IMR-90 (cell line): ENCODE measurements at regions not wholly inside any gene's neighbourhood (a gene's known extent, or its start where the extent isn't known, plus 50 kb on each side); places are given as distances from the start of the nearest gene placed in this dataset.

Source experiments
- ATAC-seq: fragments of 200-7000 bp; cut with Tn5 transposase; 2 replicates; pipeline ENCODE4 v1.9.1; 2020; ENCODE audit warnings: low read depth, mild to moderate bottlenecking, moderate library complexity
- BruUV-seq: library from RNA; stranded (reverse); fragments of 400-500 nt; replicated peaks from 2 replicates; lab custom pipeline; 2021; lab: Mats Ljungman, UMichigan
- CTCF ChIA-PET: fragments of 300-600 bp; formaldehyde crosslinking; extraction: SDS; loops from one replicate; lab custom pipeline; 2021; ENCODE audit warnings: antibody characterized with exemption; lab: Yijun Ruan, JAX
- POLR2A ChIA-PET: fragments of 300-600 bp; sonication (Branson Sonifier 250); formaldehyde crosslinking; loops from one replicate; lab custom pipeline; 2022; ENCODE audit warnings: antibody characterized with exemption; ENCODE audit not compliant: unreplicated experiment; lab: Charles Lee
- DNase-seq: peaks from one replicate; pipeline ENCODE4 v3.0.0; 2013
- H2AFZ ChIP-seq: replicated peaks from 2 replicates; pipeline ENCODE3; 2013; ENCODE audit warnings: low read length, mild to moderate bottlenecking; ENCODE audit not compliant: poor library complexity
- H2AK5ac ChIP-seq: 2 replicates; pipeline ENCODE4 v1.6.1; 2013; ENCODE audit warnings: low read depth, low read length, inconsistent platforms
- H2AK9ac ChIP-seq: replicated peaks from 2 replicates; pipeline ENCODE3; 2013; ENCODE audit warnings: mild to moderate bottlenecking, low read depth, low read length, moderate library complexity; ENCODE audit not compliant: poor library complexity
- H2BK120ac ChIP-seq: 2 replicates; pipeline ENCODE4 v1.6.1; 2013; ENCODE audit warnings: low read depth, low read length, inconsistent platforms
- H2BK15ac ChIP-seq: 3 replicates; pipeline ENCODE4 v1.6.1; 2013; ENCODE audit warnings: low read depth, low read length, inconsistent platforms
- H2BK20ac ChIP-seq: 2 replicates; pipeline ENCODE4 v1.6.1; 2013; ENCODE audit warnings: low read depth, mild to moderate bottlenecking, inconsistent platforms, low read length, moderate library complexity
- H2BK5ac ChIP-seq: 2 replicates; pipeline ENCODE4 v1.6.1; 2013; ENCODE audit warnings: mild to moderate bottlenecking, low read depth, low read length, inconsistent platforms; ENCODE audit not compliant: poor library complexity, severe bottlenecking
- H3K14ac ChIP-seq: replicated peaks from 2 replicates; pipeline ENCODE4 v1.6.1; 2013; ENCODE audit warnings: low read depth, low read length, inconsistent platforms
- H3K18ac ChIP-seq: 2 replicates; pipeline ENCODE4 v1.6.1; 2013; ENCODE audit warnings: low read depth, low read length, control low read depth
- H3K23ac ChIP-seq: 2 replicates; pipeline ENCODE4 v1.6.1; 2013; ENCODE audit warnings: low read depth, low read length, inconsistent platforms
- H3K27ac ChIP-seq: 2 replicates; pipeline ENCODE4 v1.5.1; 2013; ENCODE audit warnings: mild to moderate bottlenecking, control low read depth, low read length; ENCODE audit not compliant: insufficient read depth
- H3K27me3 ChIP-seq: 2 replicates; pipeline ENCODE4 v1.6.1; 2013; ENCODE audit warnings: low read length; ENCODE audit not compliant: control insufficient read depth, insufficient read depth
- H3K36me3 ChIP-seq: 2 replicates; pipeline ENCODE4 v1.6.1; 2013; ENCODE audit warnings: low read length, mixed read lengths; ENCODE audit not compliant: control insufficient read depth, insufficient read depth
- H3K4ac ChIP-seq: 2 replicates; pipeline ENCODE4 v1.6.1; 2013; ENCODE audit warnings: low read depth, low read length, inconsistent platforms
- H3K4me1 ChIP-seq: 2 replicates; pipeline ENCODE4 v1.6.1; 2013; ENCODE audit warnings: low read length, mixed read lengths; ENCODE audit not compliant: control insufficient read depth, insufficient read depth
- H3K4me2 ChIP-seq: 2 replicates; pipeline ENCODE4 v1.6.1; 2013; ENCODE audit warnings: low read depth, mild to moderate bottlenecking, control low read depth, low read length, moderate library complexity
- H3K4me3 ChIP-seq: 2 replicates; pipeline ENCODE4 v1.5.1; 2013; ENCODE audit warnings: low read depth, mild to moderate bottlenecking, control low read depth, low read length, moderate library complexity; ENCODE audit not compliant: insufficient read depth
- H3K56ac ChIP-seq: 2 replicates; pipeline ENCODE4 v1.6.1; 2013; ENCODE audit warnings: low read length, inconsistent platforms; ENCODE audit not compliant: insufficient read depth; ENCODE audit errors: extremely low read depth
- H3K79me1 ChIP-seq, 2 experiments: 2 replicates each; pipeline ENCODE4 v1.6.1; 2013; ENCODE audit warnings: low read length in 2 of 2, inconsistent platforms in 1 of 2, low read depth in 1 of 2
- H3K9ac ChIP-seq: 2 replicates; pipeline ENCODE4 v1.6.1; 2013; ENCODE audit warnings: low read depth, low read length, control low read depth
- H3K9me1 ChIP-seq: 2 replicates; pipeline ENCODE4 v1.6.1; 2013; ENCODE audit warnings: low read length, inconsistent platforms; ENCODE audit not compliant: insufficient read depth
- H3K9me3 ChIP-seq: 2 replicates; pipeline ENCODE4 v1.6.1; 2013; ENCODE audit warnings: low read length; ENCODE audit not compliant: control insufficient read depth, insufficient read depth
- H4K20me1 ChIP-seq: 2 replicates; pipeline ENCODE4 v1.6.1; 2013; ENCODE audit warnings: low read length, inconsistent platforms; ENCODE audit not compliant: insufficient read depth
- H4K5ac ChIP-seq: 2 replicates; pipeline ENCODE4 v1.6.1; 2013; ENCODE audit warnings: mild to moderate bottlenecking, low read depth, low read length, control low read depth
- H4K8ac ChIP-seq, 2 experiments: 2 replicates each; pipeline ENCODE4 v1.6.1; 2013; ENCODE audit warnings: low read depth in 2 of 2, low read length in 2 of 2, control low read depth in 1 of 2, inconsistent platforms in 1 of 2
- H4K91ac ChIP-seq: 2 replicates; pipeline ENCODE4 v1.6.1; 2013; ENCODE audit warnings: low read depth, low read length, inconsistent platforms; ENCODE audit not compliant: insufficient read depth
- BHLHE40 ChIP-seq: fragments of 150-350 bp; IDR thresholded peaks from 2 replicates; pipeline ENCODE4 v1.6.1; 2016; ENCODE audit warnings: mild to moderate bottlenecking, low read depth, low read length
- CEBPB ChIP-seq: IDR thresholded peaks from 2 replicates; pipeline ENCODE4 v1.6.1; 2012; ENCODE audit warnings: low read depth, low read length, improper control_type of control experiment
- CHD1 ChIP-seq: IDR thresholded peaks from 2 replicates; pipeline ENCODE4 v1.6.1; 2012; ENCODE audit warnings: low read depth, low read length, improper control_type of control experiment
- ELK1 ChIP-seq: fragments of 150-350 bp; IDR thresholded peaks from 2 replicates; pipeline ENCODE4 v1.6.1; 2016; ENCODE audit warnings: low read depth, mild to moderate bottlenecking, low read length, moderate library complexity, borderline replicate concordance
- FOS ChIP-seq: fragments of 150-350 bp; IDR thresholded peaks from 2 replicates; pipeline ENCODE4 v1.6.1; 2016; ENCODE audit warnings: low read depth, low read length
- MAFK ChIP-seq: IDR thresholded peaks from 2 replicates; pipeline ENCODE4 v1.6.1; 2012; ENCODE audit warnings: low read depth, low read length, improper control_type of control experiment
- MAZ ChIP-seq: IDR thresholded peaks from 2 replicates; pipeline ENCODE4 v1.6.1; 2012; ENCODE audit warnings: low read depth, mild to moderate bottlenecking, low read length, improper control_type of control experiment, moderate library complexity, borderline replicate concordance
- MXI1 ChIP-seq: IDR thresholded peaks from 2 replicates; pipeline ENCODE4 v1.6.1; 2012; ENCODE audit warnings: low read depth, mild to moderate bottlenecking, low read length, moderate library complexity, borderline replicate concordance
- NFE2L2 ChIP-seq: fragments of 150-350 bp; IDR thresholded peaks from 2 replicates; pipeline ENCODE4 v1.6.1; 2016; ENCODE audit warnings: low read depth, mild to moderate bottlenecking, low read length
- POLR2A ChIP-seq: IDR thresholded peaks from 2 replicates; pipeline ENCODE4 v1.6.1; 2012; ENCODE audit warnings: mild to moderate bottlenecking, low read depth, low read length
- RAD21 ChIP-seq: IDR thresholded peaks from 2 replicates; pipeline ENCODE4 v1.6.1; 2012; ENCODE audit warnings: low read length, improper control_type of control experiment
- RCOR1 ChIP-seq: IDR thresholded peaks from 2 replicates; pipeline ENCODE4 v1.6.1; 2012; ENCODE audit warnings: mild to moderate bottlenecking, low read length, improper control_type of control experiment; ENCODE audit not compliant: insufficient replicate concordance
- RFX5 ChIP-seq: IDR thresholded peaks from 2 replicates; pipeline ENCODE4 v1.8.0; 2012; ENCODE audit warnings: low read depth, mild to moderate bottlenecking, low read length, moderate library complexity
- SMC3 ChIP-seq: fragments of 150-350 bp; IDR thresholded peaks from 2 replicates; pipeline ENCODE4 v1.6.1; 2016; ENCODE audit warnings: low read depth, mild to moderate bottlenecking, antibody characterized with exemption, low read length, moderate library complexity
- WGBS, 2 experiments: methylation state at CpG; one replicate each; pipeline versions ENCODE4 v1.1.5 to v1.1.7; 2013; ENCODE audit warnings: missing lambda C conversion rate in 2 of 2; ENCODE audit not compliant: insufficient read length in 1 of 2; ENCODE audit errors: extremely low coverage in 2 of 2; 5-methylcytosine and 5-hydroxymethylcytosine counted together
- dilution Hi-C: fragments of 300-500 bp; cut with HindIII; formaldehyde crosslinking; loops from one replicate; pipeline ENCODE4 v1.14.3; 2018; ENCODE audit warnings: low sequenced_read_pairs; ENCODE audit not compliant: unreplicated experiment
- in situ Hi-C: fragments of 300-500 bp; cut with MboI; formaldehyde crosslinking; loops from 3 replicates; pipeline ENCODE4 v1.14.3; 2019; ENCODE audit warnings: low sequenced_read_pairs, inconsistent platforms, mixed read lengths
- intact Hi-C: fragments of 100-400 bp; cut with micrococcal nuclease; formaldehyde crosslinking; loops from 2 replicates; pipeline ENCODE4 v1.10.0; 2022
- TF ChIP-seq, protein P1 (sequence below): conservative IDR thresholded peaks from 2 replicates; pipeline ENCODE4 v1.5.1; 2012; ENCODE audit warnings: mild to moderate bottlenecking, low read depth, low read length, improper control_type of control experiment
- TF ChIP-seq, protein P2 (sequence below): fragments of 150-350 bp; IDR thresholded peaks from 2 replicates; pipeline ENCODE4 v1.6.1; 2017; ENCODE audit warnings: mild to moderate bottlenecking, antibody characterized with exemption, low read length, low read depth

DNA sequence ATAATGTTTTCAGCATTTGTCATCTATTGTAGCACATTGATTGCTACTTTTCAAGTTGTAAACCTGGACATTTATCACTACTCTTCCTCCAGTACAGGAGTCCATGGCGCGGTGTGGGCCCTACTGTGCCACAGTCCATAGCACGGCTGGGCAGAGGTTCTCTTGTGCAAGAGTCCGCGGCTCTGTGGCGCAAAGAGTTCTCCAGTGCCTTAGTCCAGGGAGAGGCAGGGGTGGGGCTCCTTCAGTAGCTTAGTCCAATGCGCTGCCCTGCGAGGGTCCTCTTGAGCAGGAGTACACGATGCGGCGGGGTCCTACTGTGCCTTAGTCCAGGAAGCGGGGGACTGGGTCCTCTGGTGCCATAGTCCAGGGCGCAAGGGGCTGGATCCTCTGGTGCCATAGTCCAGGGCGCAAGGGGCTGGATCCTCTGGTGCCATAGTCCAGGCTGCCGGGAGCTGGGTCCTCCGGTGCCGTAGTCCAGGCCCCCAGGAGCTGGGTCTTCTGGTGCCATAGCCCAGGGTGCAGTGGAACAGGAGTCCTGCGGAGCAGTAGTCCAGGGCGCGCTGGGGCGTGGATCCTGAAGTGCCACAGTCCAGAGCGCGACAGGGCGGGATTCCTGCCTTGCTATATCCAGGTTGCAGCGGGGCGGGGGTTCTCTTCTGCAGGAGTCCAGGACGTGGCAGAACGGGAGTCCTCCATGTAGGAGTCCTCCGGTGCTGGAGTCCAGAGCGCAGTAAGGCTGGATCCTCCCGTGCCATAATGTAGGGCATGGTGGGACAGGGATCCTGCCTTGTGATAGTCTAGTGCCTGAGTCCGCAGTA is 129.3 kb downstream of the CCDC74A start:
- no peak overlapping the region for H2BK5ac ChIP-seq
- no peak overlapping the region for H3K23ac ChIP-seq
- H3K36me3 ChIP-seq, result no peaks in the 10 kb centered on the region
- peaks cover 1% of the 10 kb centered on the region for H3K27me3 ChIP-seq
- WGBS, 2 experiments, result 87% methylated on average over 13 of the region's 32 CpGs; no CpG with 5 or more reads in 1 of the 2 experiments
- H3K4me1 ChIP-seq, result no peaks in the 10 kb centered on the region
- H3K4me3 ChIP-seq, result no peak overlapping the region
- ATAC-seq, result no peak
- DNase-seq, result no peak
- H2AFZ ChIP-seq, result no peak overlapping the region
- H2AK9ac ChIP-seq, result no peak overlapping the region
- in situ Hi-C loops, result no loop called here
- no peak overlapping the region for H3K27ac ChIP-seq
- H3K56ac ChIP-seq, result no peak overlapping the region
- no peaks in the 10 kb centered on the region for H3K9me3 ChIP-seq
- no peak overlapping the region for H4K8ac ChIP-seq
- H2AK5ac ChIP-seq, result no peak overlapping the region
- no peak overlapping the region for H3K9ac ChIP-seq
- H3K18ac ChIP-seq, result no peak overlapping the region
- H2BK15ac ChIP-seq, result no peak overlapping the region
- H3K9me1 ChIP-seq, result no peaks in the 10 kb centered on the region
- no peak overlapping the region for H3K14ac ChIP-seq
- ChIA-PET CTCF (no interaction called here), POLR2A (no interaction called here)
- dilution Hi-C loops, result no loop called here
- H2BK20ac ChIP-seq, result no peak overlapping the region
- H4K91ac ChIP-seq, result no peak overlapping the region
- H3K4ac ChIP-seq, result no peak overlapping the region
- no peak overlapping the region for H4K5ac ChIP-seq
- H2BK120ac ChIP-seq, result no peak overlapping the region
- H3K4me2 ChIP-seq, result no peak overlapping the region
- H3K79me1 ChIP-seq, result no peaks in the 10 kb centered on the region
- intact Hi-C loops, result no loop called here
- TF ChIP-seq, protein P1, sequence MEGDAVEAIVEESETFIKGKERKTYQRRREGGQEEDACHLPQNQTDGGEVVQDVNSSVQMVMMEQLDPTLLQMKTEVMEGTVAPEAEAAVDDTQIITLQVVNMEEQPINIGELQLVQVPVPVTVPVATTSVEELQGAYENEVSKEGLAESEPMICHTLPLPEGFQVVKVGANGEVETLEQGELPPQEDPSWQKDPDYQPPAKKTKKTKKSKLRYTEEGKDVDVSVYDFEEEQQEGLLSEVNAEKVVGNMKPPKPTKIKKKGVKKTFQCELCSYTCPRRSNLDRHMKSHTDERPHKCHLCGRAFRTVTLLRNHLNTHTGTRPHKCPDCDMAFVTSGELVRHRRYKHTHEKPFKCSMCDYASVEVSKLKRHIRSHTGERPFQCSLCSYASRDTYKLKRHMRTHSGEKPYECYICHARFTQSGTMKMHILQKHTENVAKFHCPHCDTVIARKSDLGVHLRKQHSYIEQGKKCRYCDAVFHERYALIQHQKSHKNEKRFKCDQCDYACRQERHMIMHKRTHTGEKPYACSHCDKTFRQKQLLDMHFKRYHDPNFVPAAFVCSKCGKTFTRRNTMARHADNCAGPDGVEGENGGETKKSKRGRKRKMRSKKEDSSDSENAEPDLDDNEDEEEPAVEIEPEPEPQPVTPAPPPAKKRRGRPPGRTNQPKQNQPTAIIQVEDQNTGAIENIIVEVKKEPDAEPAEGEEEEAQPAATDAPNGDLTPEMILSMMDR, result no peak
- TF ChIP-seq NFE2L2 (no peak), MXI1 (no peak), RCOR1 (no peak), ELK1 (no peak), CEBPB (no peak), RAD21 (no peak), POLR2A (no peak), RFX5 (no peak), MAFK (no peak), BHLHE40 (no peak), CHD1 (no peak), SMC3 (no peak), MAZ (no peak), FOS (no peak)
- TF ChIP-seq, protein P2, sequence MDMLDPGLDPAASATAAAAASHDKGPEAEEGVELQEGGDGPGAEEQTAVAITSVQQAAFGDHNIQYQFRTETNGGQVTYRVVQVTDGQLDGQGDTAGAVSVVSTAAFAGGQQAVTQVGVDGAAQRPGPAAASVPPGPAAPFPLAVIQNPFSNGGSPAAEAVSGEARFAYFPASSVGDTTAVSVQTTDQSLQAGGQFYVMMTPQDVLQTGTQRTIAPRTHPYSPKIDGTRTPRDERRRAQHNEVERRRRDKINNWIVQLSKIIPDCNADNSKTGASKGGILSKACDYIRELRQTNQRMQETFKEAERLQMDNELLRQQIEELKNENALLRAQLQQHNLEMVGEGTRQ, result no peak
- no peaks in the 10 kb centered on the region for H4K20me1 ChIP-seq
- BruUV-seq, result no TSS peak
